ENCODE measurements at regions not wholly inside any gene's neighbourhood (a gene's known extent, or its start where the extent isn't known, plus 50 kb on each side); places are given as distances from the start of the nearest gene placed in this dataset.

- TF ChIP-seq POLR2AphosphoS5 (IDR thresholded peaks at IDR 0.05; ENCODE audit: borderline replicate concordance, low read depth, low read length) (no peak), EZH2 (IDR thresholded peaks at IDR 0.05) (no peak)
These were observed 457.0 kb downstream of the ADAMTS20 start for GRCh38 chr12:43094886-43095575.

All from SK-N-MC (cell line).